KMS-11 (cell line): ENCODE measurements at regions not wholly inside any gene's neighbourhood (a gene's known extent, or its start where the extent isn't known, plus 50 kb on each side); places are given as distances from the start of the nearest gene placed in this dataset.

Experiments used
- H2AFZ ChIP-seq: fragments of 200-600 bp; sonication (generic); 2 replicates; pipeline ENCODE4 v1.6.1; 2016; ENCODE audit warnings: antibody characterized with exemption, mixed run types, low read depth
- H3K27ac ChIP-seq: fragments of 200-600 bp; sonication (generic); 2 replicates; pipeline ENCODE4 v1.6.1; 2016; ENCODE audit warnings: mild to moderate bottlenecking, mixed run types
- H3K27me3 ChIP-seq: fragments of 200-600 bp; sonication (generic); 2 replicates; pipeline ENCODE4 v1.6.1; 2017; ENCODE audit warnings: mild to moderate bottlenecking, low read depth, mixed run types, moderate library complexity; ENCODE audit not compliant: insufficient read depth
- H3K36me3 ChIP-seq: fragments of 200-600 bp; sonication (generic); 2 replicates; pipeline ENCODE4 v1.6.1; 2017; ENCODE audit warnings: mild to moderate bottlenecking, mixed run types; ENCODE audit not compliant: insufficient read depth
- H3K4me1 ChIP-seq: fragments of 200-600 bp; sonication (generic); 2 replicates; pipeline ENCODE4 v1.6.1; 2016; ENCODE audit warnings: mild to moderate bottlenecking, low read depth, mixed run types; ENCODE audit not compliant: poor library complexity, severe bottlenecking
- H3K4me2 ChIP-seq: fragments of 200-600 bp; sonication (generic); 2 replicates; pipeline ENCODE4 v1.7.0; 2016; ENCODE audit warnings: mild to moderate bottlenecking, mixed run types
- H3K4me3 ChIP-seq: fragments of 200-600 bp; sonication (generic); IDR thresholded peaks from 2 replicates; pipeline ENCODE4 v1.6.1; 2017; ENCODE audit warnings: low read depth, low read length, mixed read lengths; ENCODE audit not compliant: insufficient read depth
- H3K79me2 ChIP-seq: fragments of 200-600 bp; sonication (generic); 2 replicates; pipeline ENCODE4 v1.6.1; 2016; ENCODE audit warnings: low read depth, mixed run types; ENCODE audit not compliant: insufficient read depth
- H3K9ac ChIP-seq: fragments of 200-600 bp; sonication (generic); 2 replicates; pipeline ENCODE4 v1.6.1; 2016; ENCODE audit warnings: mild to moderate bottlenecking, mixed run types
- H4K20me1 ChIP-seq: fragments of 200-600 bp; sonication (generic); 2 replicates; pipeline ENCODE4 v1.6.1; 2016; ENCODE audit warnings: mild to moderate bottlenecking, mixed run types; ENCODE audit not compliant: insufficient read depth
- CTCF ChIP-seq: fragments of 200-600 bp; sonication (generic); conservative IDR thresholded peaks from 2 replicates; pipeline ENCODE4 v1.6.1; 2017; ENCODE audit warnings: low read depth, mild to moderate bottlenecking, antibody characterized with exemption, low read length, moderate library complexity, mixed read lengths

- H3K4me1 ChIP-seq = no peaks in the 10 kb centered on the region
- H3K36me3 ChIP-seq = no peaks in the 10 kb centered on the region
- no peak overlapping the region for H2AFZ ChIP-seq
- no peak overlapping the region for H3K4me3 ChIP-seq
- H3K27ac ChIP-seq = no peak overlapping the region
- no peak for TF ChIP-seq CTCF
- no peak overlapping the region for H3K4me2 ChIP-seq
- no peaks in the 10 kb centered on the region for H3K27me3 ChIP-seq
- H4K20me1 ChIP-seq = no peaks in the 10 kb centered on the region
- H3K79me2 ChIP-seq = no peaks in the 10 kb centered on the region
- no peak overlapping the region for H3K9ac ChIP-seq
These were observed 96.4 kb downstream of the SYF2 start for GRCh38 chr1:25135909-25136308.

GRCh38 chr1:25134801-25135461, 97.4 kb downstream of the SYF2 start:
- H3K4me1 ChIP-seq = no peaks in the 10 kb centered on the region
- no peak overlapping the region for H3K4me2 ChIP-seq
- H2AFZ ChIP-seq = no peak overlapping the region
- no peaks in the 10 kb centered on the region for H4K20me1 ChIP-seq
- no peak overlapping the region for H3K4me3 ChIP-seq
- H3K9ac ChIP-seq = no peak overlapping the region
- no peaks in the 10 kb centered on the region for H3K79me2 ChIP-seq
- no peak overlapping the region for H3K27ac ChIP-seq
- no peak for TF ChIP-seq CTCF
- no peaks in the 10 kb centered on the region for H3K27me3 ChIP-seq
- no peaks in the 10 kb centered on the region for H3K36me3 ChIP-seq

- Histone ChIP-seq H3K4me2 (no peak overlapping the region), H3K4me3 (no peak overlapping the region), H3K27me3 (no peaks in the 10 kb centered on the region)
These were observed 98.0 kb downstream of the SYF2 start for GRCh38 chr1:25134307-25134706.

DNA sequence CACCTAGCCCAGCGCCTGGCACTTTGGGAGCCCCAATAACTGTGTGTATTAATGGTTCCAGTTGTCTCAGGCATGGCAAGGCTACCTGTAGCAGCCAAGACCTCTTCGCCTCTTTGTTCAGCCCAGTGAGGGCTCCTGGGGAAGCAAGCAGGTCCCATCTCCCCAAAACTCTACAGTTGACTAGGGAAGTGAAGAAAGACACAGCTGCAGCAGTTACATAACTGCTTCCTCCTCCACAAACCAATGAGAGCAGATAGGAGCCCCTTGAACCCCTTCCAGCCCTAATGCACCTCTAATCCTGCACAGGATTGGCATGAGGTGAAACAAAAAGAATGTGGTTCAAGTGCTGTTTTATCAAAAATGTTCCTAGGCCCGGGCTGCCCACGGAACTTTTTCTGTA, 100.5 kb downstream of the SYF2 start:
- Histone ChIP-seq H3K79me2 (no peaks in the 10 kb centered on the region), H3K27ac (no peak overlapping the region), H3K36me3 (no peaks in the 10 kb centered on the region), H3K9ac (no peak overlapping the region), H2AFZ (no peak overlapping the region), H3K4me1 (no peaks in the 10 kb centered on the region), H3K4me2 (no peak overlapping the region), H3K4me3 (no peak overlapping the region), H3K27me3 (no peaks in the 10 kb centered on the region), H4K20me1 (no peaks in the 10 kb centered on the region)
- no peak for TF ChIP-seq CTCF

More at GRCh38 chr1:25134307-25134706, 98.0 kb downstream of the SYF2 start:
- Histone ChIP-seq H3K79me2 (no peaks in the 10 kb centered on the region), H3K9ac (no peak overlapping the region), H3K36me3 (no peaks in the 10 kb centered on the region), H2AFZ (no peak overlapping the region), H3K27ac (no peak overlapping the region), H4K20me1 (no peaks in the 10 kb centered on the region), H3K4me1 (no peaks in the 10 kb centered on the region)
- no peak for TF ChIP-seq CTCF
